Right ventricle myocardium superior (tissue), 1 donor: ENCODE measurements at regions not wholly inside any gene's neighbourhood (a gene's known extent, or its start where the extent isn't known, plus 50 kb on each side); places are given as distances from the start of the nearest gene placed in this dataset.
"Not testable (repeated sequence)": the region's sequence is repeated elsewhere in the genome, so short reads cannot be mapped to it uniquely, and the experiment has no call there.

Experiments
- ATAC-seq: fragments of 200-7000 bp; cut with Tn5 transposase; one replicate; pipeline ENCODE4 v1.9.1; 2020; ENCODE audit warnings: mild to moderate bottlenecking; ENCODE audit not compliant: poor library complexity
- DNase-seq: peaks from one replicate; pipeline ENCODE4 v3.0.0-alpha.2; 2020
- intact Hi-C: fragments of 100-400 bp; cut with DNase I; formaldehyde crosslinking; loops from one replicate; pipeline ENCODE4 v1.11.2; 2022
- donor health status: DM: no; HTN: yes; CAD: no; lungs with severe emphysema.

DNA sequence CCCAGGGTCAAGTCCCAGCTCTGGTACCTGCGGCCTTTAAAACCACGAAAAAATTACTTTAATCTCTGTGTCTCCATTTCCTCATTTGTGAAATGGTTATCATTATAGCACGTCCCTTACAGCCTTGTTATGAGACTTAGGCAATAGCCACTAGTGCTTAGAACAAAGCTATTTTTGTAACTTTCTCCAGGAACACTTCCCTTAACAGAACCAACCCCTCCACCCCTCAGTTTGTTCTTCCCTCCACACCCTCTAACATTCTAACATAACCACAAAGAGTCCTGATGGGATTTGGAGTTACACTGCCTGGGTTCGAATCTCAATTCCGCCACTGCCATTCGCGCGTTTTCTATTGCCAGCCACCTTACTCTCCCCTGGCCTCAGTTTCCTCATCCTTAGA is 2777.4 kb upstream of the TPTE start:
- DNase-seq, intact Hi-C loops: not testable (repeated sequence)
- ATAC-seq, result peak; percentile 38

DNA sequence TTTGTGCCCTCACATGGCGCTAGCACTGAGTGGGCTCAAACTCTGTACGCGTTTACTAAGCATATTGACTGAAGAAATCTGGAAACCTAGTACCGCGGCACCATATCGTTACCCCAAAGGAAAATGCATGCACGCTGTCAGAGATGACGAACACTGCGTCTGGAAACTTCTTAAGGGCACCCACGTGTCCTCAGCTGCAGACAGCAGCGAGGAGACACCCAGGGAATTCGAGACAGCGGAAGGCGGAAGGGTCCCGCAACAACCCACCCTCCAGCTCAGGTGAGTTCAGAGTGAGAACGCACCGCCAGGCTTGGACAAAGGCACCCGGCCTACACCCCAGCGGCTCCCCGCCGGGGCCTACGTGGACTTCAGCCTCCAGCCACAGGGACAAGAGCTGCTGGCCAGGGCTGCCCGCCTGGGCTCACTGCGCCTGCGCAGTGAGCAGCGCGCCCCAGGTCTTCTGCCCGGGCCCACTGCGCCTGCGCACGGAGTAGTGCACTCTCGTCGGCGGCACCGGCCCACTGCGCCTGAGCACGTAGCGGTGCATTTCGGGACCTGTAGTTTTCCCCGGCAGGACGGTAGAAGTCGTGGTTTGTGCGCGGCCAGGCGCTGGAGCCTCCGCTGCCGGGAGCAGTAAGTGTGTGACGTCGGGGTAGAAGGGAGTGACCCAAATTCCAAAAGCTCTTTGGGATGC is 2776.8 kb upstream of the TPTE start:
- DNase-seq, intact Hi-C loops: not testable (repeated sequence)
- ATAC-seq, result peak; percentile 99

- DNase-seq, intact Hi-C loops: not testable (repeated sequence)
- peak; percentile 76 for ATAC-seq
Measured at GRCh38 chr21:7745100-7745450, 2776.3 kb upstream of the TPTE start.

DNA sequence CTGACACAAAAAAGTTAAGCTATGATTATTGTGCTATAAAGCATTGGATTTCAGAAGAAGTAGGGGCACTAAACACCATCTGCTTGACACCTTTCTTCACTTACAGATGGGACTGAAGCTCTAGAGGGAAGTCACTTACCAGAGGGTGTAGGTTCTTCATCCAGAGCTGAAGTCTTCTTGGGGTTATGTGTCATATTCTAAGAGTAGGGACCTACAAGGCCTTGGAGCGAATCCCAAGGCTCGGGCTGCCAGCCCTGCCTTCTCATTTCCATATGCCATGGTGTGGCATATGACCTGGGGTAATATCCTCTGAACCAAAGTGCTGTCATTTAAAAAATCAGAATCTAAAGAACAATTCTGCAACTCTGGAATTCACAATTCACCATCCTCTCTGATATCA is 2773.4 kb upstream of the TPTE start:
- intact Hi-C loops, ATAC-seq, DNase-seq: not testable (repeated sequence)

DNA sequence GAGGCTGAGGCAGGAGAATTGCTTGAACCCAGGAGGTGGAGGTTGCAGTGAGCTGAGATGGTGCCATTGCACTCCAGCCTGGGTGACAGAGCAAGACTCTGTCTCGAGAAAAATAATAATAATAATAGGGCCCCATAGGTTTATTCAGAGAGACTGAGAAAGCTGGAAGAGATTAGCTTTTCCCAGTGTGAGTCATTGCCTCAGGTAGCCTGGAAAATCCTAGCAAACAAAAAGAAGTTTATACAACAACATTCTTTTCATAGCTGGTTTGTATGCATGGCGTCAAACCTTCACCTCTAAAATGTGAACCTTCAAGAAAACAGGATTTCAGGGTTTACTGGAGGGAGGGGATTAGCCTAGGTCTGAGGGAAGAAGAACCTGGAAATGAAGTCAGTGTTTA is 2768.8 kb upstream of the TPTE start:
- ATAC-seq, intact Hi-C loops: not testable (repeated sequence)

GRCh38 chr21:7753380-7753877 is 2768.0 kb upstream of the TPTE start:
- ATAC-seq, intact Hi-C loops, DNase-seq: not testable (repeated sequence)

More for the DNA sequence above, 2768.8 kb upstream of the TPTE start:
- not testable (repeated sequence) for DNase-seq

DNA sequence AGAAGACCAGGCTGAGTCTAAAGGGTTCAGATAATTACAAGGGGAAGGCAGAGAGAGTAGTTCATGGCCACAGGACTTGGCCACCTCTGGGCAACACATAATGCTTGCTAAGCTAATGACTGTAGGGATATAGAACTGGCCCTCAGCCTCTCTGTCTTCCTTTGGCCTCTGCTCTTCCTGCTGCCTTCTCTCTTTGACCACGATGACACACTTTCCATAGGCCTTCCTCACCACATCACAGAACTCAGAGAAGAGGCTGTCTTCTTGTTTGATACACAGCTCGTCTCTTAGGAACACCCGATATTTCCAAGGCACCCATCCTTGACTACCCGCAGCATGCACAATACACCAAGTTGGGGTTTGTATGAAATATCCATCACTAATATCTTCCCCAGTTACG is 2751.4 kb upstream of the TPTE start:
- DNase-seq, ATAC-seq, intact Hi-C loops: not testable (repeated sequence)

GRCh38 chr21:7774219-7774618 is 2747.2 kb upstream of the TPTE start:
- ATAC-seq, DNase-seq, intact Hi-C loops: not testable (repeated sequence)

DNA sequence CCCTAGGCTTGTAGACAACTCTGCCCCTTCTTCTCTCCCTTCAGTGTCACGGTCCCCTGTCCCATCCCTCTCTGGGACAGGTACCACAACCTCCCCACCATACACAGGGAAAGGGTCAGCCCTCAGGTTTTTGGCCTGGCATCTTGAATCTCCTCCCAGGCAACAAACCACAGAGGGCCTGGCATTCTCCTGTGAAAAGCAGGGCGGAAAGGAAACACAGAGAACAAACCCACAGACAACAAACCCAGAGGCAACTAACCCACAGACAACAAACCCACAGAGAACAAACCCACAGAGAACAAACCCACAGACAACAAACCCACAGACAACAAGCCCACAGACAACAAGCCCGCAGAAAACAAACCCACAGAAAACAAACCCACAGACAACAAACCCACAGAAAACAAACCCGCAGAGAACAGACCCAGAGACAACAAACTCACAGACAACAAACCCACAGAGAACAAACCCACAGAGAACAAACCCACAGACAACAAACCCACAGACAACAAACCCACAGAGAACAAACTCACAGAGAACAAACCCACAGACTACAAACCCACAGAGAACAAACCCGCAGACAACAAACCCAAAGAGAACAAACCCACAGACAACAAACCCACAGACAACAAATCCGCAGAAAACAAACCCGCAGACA is 2745.9 kb upstream of the TPTE start:
- intact Hi-C loops, ATAC-seq: not testable (repeated sequence)

GRCh38 chr21:7776035-7776434 is 2745.3 kb upstream of the TPTE start:
- ATAC-seq, DNase-seq, intact Hi-C loops: not testable (repeated sequence)

More for the DNA sequence above, 2745.9 kb upstream of the TPTE start:
- DNase-seq, result not testable (repeated sequence)

GRCh38 chr21:7776622-7777021 is 2744.8 kb upstream of the TPTE start:
- DNase-seq, ATAC-seq, intact Hi-C loops: not testable (repeated sequence)

- ATAC-seq, DNase-seq, intact Hi-C loops: not testable (repeated sequence)
Measured at GRCh38 chr21:7777289-7777688, 2744.1 kb upstream of the TPTE start.

GRCh38 chr21:7787427-7788078 is 2733.8 kb upstream of the TPTE start:
- ATAC-seq, intact Hi-C loops, DNase-seq: not testable (repeated sequence)

DNA sequence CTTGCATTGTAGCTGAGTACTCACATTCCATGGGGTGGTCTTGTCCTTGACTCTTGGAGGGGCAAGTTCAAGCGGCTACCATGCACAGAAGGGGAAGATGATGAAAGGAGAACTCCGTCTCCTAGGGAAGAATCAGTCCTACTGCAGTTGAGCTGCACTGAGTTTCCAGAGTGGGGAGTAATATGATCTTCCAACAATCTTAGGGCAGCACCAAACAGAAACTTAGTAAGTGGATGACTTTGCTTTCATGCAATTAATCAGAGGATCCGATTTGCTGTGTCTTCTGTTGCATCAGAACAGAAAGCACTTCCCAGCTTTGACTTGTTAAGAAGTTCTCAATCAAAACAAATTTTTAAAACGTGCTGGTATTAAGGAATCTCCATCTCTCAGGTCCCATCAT is 2727.6 kb upstream of the TPTE start:
- ATAC-seq, intact Hi-C loops, DNase-seq: not testable (repeated sequence)

- ATAC-seq, intact Hi-C loops, DNase-seq: not testable (repeated sequence)
Measured at GRCh38 chr21:7797328-7797727, 2724.1 kb upstream of the TPTE start.

DNA sequence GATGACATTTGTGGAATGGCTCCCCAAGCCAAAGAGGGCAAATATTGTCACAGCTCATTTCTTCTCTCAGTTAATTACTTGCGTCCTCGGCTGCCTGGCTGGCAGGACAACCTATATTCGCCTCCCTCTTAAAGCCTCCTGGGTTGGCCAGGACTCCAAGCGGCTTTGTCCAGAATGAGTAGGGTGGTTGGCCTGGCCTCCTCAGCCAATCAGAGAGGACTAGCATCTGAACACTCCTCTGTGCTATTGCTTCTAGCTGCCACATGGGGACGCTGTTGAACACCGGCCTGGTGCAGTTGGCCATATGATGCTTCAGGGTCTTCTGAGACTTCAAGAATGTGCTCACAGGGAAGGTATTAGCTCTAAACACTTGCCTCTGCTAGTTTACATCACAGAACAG is 2722.9 kb upstream of the TPTE start:
- DNase-seq, ATAC-seq, intact Hi-C loops: not testable (repeated sequence)

GRCh38 chr21:7799697-7800096 is 2721.7 kb upstream of the TPTE start:
- ATAC-seq, result peak; percentile 73
- intact Hi-C loops, DNase-seq: not testable (repeated sequence)

GRCh38 chr21:7813475-7813874 is 2707.9 kb upstream of the TPTE start:
- intact Hi-C loops, DNase-seq: not testable (repeated sequence)
- peak; percentile 69 for ATAC-seq

DNA sequence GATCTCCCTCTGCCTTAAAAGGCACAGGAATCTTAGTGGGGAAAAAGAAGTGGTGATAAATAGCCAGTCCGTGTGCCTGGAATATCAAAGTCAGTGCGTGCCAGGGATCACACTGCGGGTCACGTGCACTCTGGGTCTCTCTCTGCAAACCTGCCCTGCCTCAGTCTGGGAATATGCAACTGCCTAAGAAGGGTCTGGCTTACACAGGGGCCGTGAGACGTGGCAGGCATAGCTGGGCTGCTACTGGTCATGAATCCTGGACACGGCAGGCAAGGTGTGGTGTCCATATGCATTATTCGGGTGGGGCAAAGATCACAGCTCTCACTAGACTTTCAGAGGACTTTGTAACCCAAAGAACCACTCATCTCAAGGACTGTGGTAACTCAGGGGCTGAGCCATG is 2704.4 kb upstream of the TPTE start:
- DNase-seq, intact Hi-C loops: not testable (repeated sequence)
- peak; percentile 90 for ATAC-seq
